Fibroblast of mammary gland (primary cell): ENCODE measurements at regions not wholly inside any gene's neighbourhood (a gene's known extent, or its start where the extent isn't known, plus 50 kb on each side); places are given as distances from the start of the nearest gene placed in this dataset.

Source experiments
- DNase-seq: peaks from one replicate; pipeline ENCODE4 v3.0.0-alpha.2; 2010; ENCODE audit warnings: low read depth
- H3K4me3 ChIP-seq: 2 replicates; pipeline ENCODE4 v1.5.1; 2011; ENCODE audit warnings: low read depth, mild to moderate bottlenecking, low read length, moderate library complexity; ENCODE audit not compliant: control insufficient read depth
- TF ChIP-seq, protein P1 (sequence below): conservative IDR thresholded peaks from 2 replicates; pipeline ENCODE4 v1.5.1; 2011; ENCODE audit warnings: low read depth, low read length, inconsistent platforms; ENCODE audit not compliant: control insufficient read depth, insufficient read depth

DNA sequence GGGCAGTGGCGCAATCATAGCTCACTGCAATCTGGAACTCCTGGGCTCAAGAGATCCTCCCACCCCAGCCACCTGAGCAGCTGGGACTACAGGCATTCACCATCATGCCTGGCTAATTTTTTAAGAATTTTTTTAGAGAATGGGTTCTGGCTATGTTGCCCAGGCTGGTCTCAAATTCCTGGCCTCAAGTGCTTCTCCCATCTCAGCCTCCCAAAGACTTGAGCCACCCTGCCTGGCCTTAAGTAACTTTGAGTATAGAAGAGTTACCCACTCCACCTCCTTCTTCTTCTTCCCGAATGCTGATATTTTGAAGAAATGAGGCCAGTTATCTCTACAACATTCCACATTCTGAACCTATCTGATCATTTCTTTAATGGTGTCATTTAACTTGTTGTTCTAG, 72.4 kb upstream of the WWC2 start:
- no peak for DNase-seq
- TF ChIP-seq, protein P1, sequence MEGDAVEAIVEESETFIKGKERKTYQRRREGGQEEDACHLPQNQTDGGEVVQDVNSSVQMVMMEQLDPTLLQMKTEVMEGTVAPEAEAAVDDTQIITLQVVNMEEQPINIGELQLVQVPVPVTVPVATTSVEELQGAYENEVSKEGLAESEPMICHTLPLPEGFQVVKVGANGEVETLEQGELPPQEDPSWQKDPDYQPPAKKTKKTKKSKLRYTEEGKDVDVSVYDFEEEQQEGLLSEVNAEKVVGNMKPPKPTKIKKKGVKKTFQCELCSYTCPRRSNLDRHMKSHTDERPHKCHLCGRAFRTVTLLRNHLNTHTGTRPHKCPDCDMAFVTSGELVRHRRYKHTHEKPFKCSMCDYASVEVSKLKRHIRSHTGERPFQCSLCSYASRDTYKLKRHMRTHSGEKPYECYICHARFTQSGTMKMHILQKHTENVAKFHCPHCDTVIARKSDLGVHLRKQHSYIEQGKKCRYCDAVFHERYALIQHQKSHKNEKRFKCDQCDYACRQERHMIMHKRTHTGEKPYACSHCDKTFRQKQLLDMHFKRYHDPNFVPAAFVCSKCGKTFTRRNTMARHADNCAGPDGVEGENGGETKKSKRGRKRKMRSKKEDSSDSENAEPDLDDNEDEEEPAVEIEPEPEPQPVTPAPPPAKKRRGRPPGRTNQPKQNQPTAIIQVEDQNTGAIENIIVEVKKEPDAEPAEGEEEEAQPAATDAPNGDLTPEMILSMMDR = no peak
- H3K4me3 ChIP-seq = no peak overlapping the region

DNA sequence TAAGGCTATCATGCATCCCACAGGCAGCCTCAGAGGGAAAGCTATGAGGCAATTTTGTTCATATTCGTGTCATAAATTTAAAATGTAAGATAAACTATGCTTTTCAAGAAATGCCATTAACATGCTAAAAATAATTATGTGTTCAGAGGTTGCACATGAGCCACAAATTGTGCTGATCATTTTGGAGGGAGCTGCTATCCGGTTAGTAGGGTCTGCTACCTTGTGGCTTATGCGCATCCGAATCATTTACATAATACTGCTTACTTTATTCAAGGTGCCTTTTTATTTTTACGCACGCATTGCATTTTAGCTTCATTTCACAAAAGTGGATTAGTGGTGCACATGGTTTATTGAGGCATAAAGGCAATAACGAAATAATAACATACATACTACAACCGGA, 76.4 kb upstream of the WWC2 start:
- H3K4me3 ChIP-seq = no peak overlapping the region
- TF ChIP-seq, protein P1 = no peak
- DNase-seq = no peak

DNA sequence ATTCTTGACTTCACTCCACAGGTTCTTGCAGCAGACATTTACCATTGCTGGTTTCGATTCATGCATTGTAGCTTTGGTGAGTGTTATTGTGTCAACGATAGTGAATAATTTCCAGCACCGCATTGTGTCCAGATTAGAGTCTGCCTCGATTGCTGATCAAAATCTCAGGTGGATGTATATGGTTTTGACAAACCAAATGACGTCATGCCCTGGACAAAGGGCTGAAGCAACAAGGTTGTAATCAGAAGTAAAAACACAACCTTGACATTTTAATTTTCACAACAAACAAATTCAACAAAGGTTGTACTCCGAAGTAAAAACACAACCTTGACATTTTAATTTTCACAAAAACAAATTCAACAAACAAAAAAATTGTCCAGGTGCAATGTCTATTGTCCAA, 81.1 kb upstream of the WWC2 start:
- H3K4me3 ChIP-seq = no peak overlapping the region
- DNase-seq = no peak
- TF ChIP-seq, protein P1 = no peak

DNA sequence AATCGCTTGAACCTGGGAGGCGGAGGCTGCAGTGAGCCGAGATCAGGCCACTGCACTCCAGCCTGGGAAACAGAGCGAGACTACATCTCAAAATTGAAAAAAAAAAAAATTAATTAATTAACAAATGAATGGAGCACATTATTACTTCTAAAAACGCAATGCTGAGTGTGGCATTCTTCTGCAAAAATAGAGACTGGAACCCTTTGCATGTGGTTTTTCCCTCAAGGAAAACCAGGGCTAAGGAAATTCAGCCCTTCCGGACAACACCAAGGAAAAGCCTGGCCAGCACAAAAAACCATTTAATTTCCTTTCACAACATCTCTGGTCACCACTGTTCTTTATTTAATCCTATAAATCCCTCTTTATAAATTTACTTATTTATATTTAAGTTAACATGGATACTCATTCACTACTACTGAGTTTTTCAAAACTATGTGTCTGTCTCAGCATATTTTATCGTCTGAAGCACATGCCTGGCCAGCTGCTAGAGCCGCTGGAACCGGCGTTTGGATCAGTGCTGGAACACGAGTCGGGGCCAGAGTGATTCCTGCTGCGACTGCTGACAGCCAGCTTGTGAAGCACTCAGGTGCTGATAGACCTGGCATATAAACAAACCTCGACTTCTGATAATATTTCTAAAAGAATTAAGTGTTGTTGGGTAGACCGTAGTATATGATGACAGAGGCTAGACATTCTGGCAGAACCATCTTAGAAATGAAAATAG, 84.5 kb upstream of the WWC2 start:
- no peak overlapping the region for H3K4me3 ChIP-seq
- TF ChIP-seq, protein P1 = no peak
- no peak for DNase-seq

DNA sequence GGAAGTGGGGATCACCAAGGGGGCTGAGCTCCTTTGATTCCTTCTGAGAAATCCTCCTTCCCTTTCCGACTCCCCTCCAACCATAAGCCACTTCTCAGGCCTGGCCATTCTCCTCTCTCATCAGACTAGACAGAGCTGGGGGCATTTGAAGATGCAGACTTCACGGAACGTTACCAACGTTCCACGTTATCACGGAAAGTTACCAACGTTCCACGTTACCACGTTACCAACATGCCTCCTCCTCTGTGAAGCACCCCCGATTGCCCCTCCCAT, 85.4 kb upstream of the WWC2 start:
- no peak for DNase-seq
- TF ChIP-seq, protein P1 = no peak
- H3K4me3 ChIP-seq = no peak overlapping the region

DNA sequence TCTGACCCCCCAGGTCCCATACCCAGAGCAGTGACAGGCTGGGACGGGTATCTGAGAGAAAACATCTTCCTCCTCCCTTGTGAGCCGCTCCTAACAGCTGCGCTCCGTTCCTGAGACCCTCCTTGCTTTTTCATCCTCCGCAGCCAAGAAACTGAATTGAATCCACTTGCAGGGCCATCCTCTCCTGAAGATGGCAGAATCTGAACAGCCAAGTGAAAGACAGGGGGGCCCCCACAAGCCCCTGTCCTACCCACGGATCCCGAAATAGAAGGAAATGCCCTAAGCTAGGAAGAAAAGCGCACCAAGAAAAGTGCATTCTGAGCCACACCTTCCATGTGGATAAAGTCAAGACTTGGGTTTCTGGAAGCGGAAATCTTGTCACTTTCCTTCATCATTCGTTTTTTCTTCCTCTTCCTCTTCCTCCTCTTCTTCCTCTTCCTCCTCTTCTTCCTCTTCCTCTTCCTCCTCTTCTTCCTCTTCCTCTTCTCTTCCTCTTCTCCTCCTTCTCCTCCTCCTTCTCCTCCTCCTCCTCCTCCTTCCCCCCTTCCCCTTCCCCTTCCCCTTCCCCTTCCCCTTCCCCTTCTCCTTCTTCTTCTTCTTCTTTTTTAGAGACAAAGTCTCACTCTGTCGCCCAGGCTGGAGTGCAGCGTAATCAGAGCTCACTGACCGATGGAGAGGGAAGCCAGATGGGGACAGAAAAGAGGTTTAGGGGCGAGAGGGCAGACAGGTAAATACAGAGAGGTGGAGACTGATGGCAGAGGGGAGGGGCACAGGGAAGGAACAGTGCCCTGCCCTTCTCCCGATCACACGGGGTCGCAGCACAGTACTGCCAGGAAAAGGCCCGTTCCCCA, 86.0 kb upstream of the WWC2 start:
- no peak for DNase-seq
- no peak overlapping the region for H3K4me3 ChIP-seq
- TF ChIP-seq, protein P1 = no peak
